Medulla oblongata (tissue), 1 donor: ENCODE measurements at regions not wholly inside any gene's neighbourhood (a gene's known extent, or its start where the extent isn't known, plus 50 kb on each side); places are given as distances from the start of the nearest gene placed in this dataset.

Experiments used
- DNase-seq: peaks from one replicate; pipeline ENCODE4 v3.0.0-alpha.2; 2015; ENCODE audit errors: extremely low spot score

- DNase-seq = no peak
Observed at GRCh38 chr21:41671212-41671762, 95.6 kb downstream of the RIPK4 start.

DNA sequence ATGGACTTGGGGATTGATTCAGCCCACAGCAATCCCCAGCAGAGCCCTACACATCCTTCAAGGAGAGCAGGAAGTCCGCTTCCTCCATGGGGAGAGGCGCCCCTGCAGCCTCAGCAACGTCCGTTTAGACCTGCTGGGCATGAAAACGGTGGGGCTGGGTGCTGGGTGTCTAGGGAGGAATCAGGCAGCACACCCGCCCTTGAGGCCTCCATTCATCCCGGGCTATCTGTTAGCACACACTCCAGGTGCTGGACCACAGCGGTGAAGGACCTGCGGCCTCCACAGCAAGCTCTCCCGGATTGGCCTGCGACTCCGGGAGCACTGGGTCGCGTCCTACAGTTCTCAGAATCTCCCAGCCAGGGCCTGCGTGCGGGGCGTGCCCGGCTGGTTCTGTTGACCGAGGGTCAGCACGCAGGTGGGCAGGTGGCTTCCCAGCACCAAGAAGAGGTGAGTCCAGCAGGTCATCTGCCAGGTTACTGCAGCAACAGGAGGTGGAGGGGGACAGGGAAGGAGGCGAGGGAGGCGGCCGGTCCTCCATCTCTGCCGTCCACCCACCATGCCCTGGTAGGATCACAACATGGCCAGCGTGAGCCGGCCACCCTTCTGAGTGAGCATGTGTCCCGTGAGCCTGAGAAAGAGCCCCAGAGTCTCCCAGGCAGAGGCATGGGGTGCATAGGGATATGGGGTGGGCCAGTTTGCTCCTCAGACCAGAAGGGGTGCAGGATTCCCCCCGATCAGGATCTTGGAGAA lies 96.6 kb downstream of the RIPK4 start:
- DNase-seq = no peak

DNA sequence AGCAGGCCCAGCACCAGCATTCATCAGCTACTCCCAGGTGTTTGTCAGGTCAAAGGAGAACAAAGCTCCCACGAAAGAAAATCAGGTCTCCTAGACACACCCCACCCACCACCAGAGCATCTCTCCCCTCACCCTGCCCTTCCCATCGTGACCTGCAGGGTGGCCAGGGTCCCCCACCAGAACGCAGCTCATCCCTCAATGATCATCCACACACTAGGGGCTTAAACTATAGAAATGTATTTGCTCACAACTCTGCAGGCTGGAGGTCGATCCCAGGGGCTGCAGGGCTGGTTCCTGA lies 97.4 kb downstream of the RIPK4 start:
- DNase-seq = no peak

DNA sequence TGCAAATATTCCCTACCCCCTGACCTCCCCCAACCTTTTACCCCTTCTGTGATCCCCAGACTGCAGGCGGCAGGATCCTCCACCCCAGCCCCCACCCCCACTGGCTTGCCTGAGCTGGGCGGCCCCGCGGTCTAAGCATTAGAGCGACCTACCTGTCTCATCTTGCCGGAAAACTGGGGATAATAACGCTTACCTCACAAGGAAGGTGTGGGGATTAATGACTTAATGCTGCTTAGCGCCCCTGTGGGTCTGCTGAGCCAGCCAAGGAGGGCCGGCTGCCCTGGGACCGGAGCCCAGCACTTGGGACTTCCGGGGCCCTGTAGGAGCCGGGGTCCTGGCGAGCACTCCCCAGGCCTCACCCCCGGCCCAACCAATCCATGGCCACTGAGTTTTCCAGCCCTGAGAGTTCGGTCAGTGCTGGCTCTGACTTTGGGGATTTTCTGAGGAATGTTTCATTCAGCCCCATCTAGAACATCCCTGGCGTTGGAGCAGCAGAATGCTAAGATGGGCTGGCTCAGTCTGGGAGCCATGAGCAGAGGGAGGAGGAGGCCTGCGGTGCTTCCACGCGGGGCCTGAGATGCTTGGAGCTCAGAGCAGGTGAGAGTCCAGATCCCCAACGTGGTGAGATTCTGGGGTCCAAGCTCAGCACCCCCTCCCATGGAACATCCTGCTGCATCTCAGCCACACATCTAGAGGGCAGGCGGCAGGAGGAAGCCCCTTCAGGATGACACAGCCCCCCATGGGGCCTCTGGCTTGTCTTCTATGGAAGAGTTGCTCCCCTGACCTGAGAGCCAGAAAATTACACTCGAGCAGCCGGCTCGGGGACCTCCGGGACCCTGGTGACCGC lies 97.9 kb downstream of the RIPK4 start:
- DNase-seq = no peak

DNA sequence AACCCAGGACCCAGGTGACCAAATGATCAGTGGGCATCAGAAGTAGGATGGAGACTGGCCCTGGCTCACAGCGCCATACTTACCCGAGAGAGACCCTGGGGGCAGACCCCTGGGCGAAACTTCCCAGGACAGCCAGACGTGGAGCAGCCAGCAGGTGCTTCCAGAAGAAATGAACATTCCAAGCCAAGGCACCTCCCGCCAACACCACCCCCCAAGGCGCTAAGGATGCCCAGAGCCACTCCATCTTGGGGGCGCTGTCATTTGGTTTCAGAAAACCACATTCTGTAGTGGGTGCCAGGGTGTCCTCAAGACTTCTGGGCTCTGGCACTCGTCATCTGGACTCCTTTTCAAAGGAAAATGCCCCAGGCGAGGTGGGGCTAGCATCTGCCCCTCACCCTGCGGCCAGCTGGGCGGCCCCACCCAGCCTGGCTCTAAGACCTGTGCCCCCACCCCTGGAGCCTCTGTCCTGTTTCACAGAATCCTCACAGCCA lies 98.8 kb downstream of the RIPK4 start:
- no peak for DNase-seq

DNA sequence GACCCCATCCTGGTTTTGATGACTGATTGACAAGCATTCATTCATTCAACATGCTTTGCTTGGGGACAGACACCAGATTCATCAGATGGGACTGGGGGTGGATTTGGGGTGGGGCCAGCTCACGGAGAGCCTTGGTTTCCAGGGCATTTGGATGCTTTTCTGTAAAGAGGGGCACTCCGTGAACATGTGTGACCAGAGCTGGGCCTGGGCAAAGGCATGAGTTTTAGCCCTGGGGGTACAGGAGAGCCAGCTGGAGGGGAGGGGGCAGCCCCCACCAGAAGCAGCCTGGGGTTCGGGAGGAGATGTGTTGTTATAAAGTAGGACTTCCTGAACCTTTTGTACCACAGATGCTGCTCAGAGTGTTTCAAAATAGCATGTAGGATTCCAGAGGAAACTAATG lies 99.7 kb downstream of the RIPK4 start:
- DNase-seq = no peak

DNA sequence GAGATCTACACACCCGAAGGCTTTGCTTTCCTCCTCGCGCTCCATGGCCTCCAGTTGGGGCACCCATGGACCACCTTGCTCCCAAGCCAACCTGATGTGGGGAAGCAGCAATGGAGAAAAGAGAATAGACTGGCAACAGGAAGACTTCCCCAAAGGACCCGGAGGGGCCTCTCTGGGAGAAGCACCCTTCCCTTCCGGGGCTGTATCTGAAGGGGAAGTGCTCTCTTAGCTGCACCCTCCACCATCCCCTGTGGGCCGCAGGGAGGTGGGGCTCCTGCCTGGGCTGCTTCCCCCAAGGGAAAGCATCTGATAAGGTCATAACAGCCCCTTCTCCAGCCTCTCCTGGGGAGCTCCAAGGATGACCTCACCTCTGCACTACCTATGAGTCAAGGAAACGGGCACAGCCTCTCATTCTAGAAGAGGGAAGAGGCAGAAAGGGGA lies 100.2 kb downstream of the RIPK4 start:
- no peak for DNase-seq

DNA sequence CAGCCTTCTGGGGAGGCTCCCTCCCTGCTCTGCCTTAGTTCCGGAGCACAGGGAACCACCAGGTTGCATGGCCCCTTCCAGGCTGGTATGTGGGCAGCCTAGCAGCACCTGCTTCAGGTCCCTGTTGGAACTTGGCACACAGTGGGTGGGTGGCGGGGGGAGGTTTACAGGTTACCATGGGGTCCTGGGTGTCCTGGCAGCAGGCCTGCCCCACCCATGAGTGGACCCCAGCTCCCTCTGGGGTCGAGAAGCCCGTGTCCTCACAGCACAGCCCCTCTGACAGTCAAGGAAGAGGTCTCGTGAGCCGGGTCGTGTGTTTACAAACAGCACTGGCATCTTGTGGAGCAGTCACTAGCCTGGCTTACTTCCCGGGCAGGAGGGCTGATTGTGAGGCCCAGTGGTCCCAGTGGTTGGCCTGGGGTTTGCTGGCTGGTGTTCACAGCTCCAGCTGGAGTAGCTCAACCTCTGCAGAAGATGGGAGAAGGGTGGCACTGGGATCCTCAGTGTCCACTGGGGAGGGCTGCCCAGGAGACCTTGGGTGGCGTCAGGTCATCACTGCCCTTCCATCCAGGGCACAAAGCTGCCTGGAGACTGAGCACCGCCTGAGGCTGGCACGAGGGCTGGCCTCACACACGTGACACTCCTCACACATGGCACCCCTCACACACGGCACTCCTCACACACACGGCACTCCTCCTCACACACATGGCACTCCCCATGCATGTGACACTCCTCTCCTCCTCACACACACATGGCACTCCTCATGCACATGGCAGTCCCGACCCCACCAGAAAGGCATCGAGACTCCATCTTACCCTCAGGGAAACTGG lies 100.9 kb downstream of the RIPK4 start:
- DNase-seq = no peak

DNA sequence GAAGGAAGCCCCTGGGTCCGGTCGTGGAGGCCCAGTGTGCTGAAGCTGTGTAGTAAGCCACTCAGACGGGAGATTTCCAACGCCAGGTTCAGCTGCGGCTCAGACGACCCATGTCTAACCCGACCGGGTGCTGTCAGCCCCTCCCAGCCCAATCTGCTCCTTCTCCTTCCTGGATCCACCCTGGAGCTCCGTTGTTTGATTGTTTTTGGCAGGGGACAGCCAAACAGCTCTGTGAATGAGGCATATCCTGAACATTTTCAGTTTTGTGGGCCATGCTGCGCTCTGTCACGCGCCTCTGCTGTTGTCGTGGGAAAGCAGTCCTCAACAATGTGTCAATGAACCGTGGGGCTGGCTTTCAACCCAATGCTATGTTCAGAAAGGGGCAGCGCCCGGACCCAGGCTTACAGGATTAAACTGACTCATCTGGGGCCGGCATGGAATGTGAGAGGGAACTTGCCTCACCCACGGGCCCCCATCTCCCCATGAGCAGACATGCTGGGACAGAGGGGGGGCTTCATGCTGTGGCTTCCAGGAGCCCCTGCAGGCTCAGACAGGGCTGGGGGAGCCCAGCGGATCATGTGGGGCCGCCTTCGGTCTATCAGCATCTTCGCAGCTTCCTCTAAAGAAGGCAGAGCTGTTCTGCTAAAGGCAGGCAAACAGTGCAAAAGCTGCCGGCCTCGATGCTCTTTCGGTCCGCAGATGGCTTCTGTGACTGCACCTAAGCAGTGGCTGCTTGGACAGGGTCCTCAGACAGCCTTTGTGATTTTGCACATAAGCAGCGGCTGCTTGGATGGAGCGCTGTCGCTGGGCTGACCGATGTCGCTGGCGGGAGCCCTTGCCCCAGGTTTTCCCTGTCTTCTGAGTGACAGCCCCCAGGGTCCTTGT lies 101.7 kb downstream of the RIPK4 start:
- DNase-seq = no peak

GRCh38 chr21:41663805-41664788 lies 102.8 kb downstream of the RIPK4 start:
- DNase-seq = no peak

DNA sequence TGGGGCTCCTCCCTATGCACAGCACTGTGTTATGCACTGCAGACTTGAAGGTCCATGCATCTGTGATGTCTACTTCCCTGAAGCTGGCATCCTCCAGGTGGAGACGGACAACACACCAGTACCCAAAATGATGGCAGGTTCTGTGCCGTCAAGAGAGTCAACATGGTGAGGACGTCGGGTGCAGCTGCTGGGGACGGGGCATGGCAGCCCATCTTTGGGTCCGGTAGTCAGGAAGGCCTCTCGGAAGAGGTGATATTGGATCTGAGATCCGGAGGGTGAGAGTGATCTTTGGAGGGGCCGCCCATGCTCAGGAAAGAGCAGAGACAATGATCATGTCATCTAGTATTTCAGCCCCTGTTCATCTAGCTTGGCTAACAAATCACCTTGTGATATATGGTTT lies 104.1 kb downstream of the RIPK4 start:
- DNase-seq = no peak

- DNase-seq = no peak
Observed at GRCh38 chr21:41662161-41662560, 104.7 kb downstream of the RIPK4 start.

- DNase-seq = no peak
Observed at GRCh38 chr21:41660748-41661147, 106.1 kb downstream of the RIPK4 start.

- no peak for DNase-seq
Observed at GRCh38 chr21:41659791-41660560, 106.9 kb downstream of the RIPK4 start.

DNA sequence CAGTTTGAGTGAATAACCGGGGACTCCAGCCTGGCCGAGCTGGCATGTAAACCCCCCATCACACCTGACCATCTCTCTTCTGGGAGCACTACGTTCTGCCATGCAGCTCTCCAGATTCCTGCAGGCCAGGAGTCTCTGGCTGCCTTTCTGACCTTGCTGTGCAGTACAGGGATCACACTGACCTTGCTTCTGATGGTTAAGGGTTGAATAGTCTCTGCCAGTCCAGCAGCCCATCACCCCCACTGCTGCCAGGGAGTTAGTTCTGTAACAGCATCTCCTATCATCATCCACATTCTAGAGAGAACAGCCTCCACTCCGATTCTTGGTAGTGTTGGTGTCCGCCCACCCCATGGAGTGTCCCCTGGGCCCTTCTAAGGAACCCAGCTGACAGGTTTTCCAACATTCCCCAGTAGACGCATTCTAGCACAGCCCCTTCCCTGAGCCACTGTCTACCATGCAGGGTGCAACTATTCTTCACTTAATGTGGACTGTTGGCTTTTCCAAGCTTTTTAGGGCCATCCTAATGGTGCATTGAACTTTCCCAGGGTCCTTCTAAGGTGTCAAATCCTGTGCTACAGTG lies 109.8 kb downstream of the RIPK4 start:
- no peak for DNase-seq

- DNase-seq = no peak
Observed at GRCh38 chr21:41655259-41655658, 111.6 kb downstream of the RIPK4 start.

DNA sequence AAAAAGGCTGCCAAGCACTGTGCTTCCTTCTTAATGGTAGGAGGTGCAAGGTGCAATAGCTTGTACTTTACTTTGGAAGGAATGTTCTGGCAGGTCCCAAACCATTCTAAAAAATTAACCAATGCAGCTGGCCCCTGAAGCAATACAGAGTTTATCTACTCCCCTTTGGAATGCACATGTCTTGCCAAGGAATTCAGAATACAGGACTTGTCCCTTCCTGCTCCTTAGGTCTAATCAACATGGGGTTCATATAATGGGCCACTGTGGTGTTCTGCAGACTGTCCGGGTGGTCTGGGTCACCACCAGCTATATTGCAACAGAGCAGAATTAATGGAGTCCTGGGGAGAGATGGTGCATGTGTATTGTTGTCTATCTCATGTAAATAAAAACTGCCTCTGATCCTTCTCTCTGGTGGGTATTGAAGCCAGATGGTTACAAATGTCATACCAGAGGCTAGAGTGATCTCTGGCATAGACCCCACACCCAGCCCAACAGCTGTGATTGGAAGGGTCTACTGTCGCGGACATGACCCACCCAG lies 112.8 kb downstream of the RIPK4 start:
- DNase-seq = no peak

- DNase-seq = no peak
Observed at GRCh38 chr21:41653243-41653953, 113.5 kb downstream of the RIPK4 start.
